HG03095 (cell line): ENCODE measurements at regions not wholly inside any gene's neighbourhood (a gene's known extent, or its start where the extent isn't known, plus 50 kb on each side); places are given as distances from the start of the nearest gene placed in this dataset.
"Not testable (repeated sequence)": the region's sequence is repeated elsewhere in the genome, so short reads cannot be mapped to it uniquely, and the experiment has no call there.

ENCODE experiments used
- ATAC-seq: cut with Tn5 transposase; IDR thresholded peaks from one replicate; pipeline ENCODE4 v1.9.1; 2021; ENCODE audit warnings: moderate library complexity; ENCODE audit not compliant: unreplicated experiment

- ATAC-seq = no peak
These were observed 388.9 kb downstream of the ZEB2 start for GRCh38 chr2:144131042-144131441.

GRCh38 chr2:144130551-144130950 is 389.4 kb downstream of the ZEB2 start:
- no peak for ATAC-seq

GRCh38 chr2:144128130-144128746 is 391.7 kb downstream of the ZEB2 start:
- ATAC-seq = no peak

GRCh38 chr2:144127693-144128092 is 392.2 kb downstream of the ZEB2 start:
- ATAC-seq = no peak

- no peak for ATAC-seq
These were observed 393.6 kb downstream of the ZEB2 start for GRCh38 chr2:144126302-144126701.

- ATAC-seq = no peak
These were observed 394.2 kb downstream of the ZEB2 start for GRCh38 chr2:144125751-144126150.

GRCh38 chr2:144124882-144125281 is 395.0 kb downstream of the ZEB2 start:
- ATAC-seq = no peak

- no peak for ATAC-seq
These were observed 399.4 kb downstream of the ZEB2 start for GRCh38 chr2:144120487-144120886.

GRCh38 chr2:144117086-144117485 is 402.8 kb downstream of the ZEB2 start:
- no peak for ATAC-seq

GRCh38 chr2:144115739-144116291 is 404.1 kb downstream of the ZEB2 start:
- ATAC-seq = no peak

- ATAC-seq = no peak
These were observed 405.2 kb downstream of the ZEB2 start for GRCh38 chr2:144114760-144115159.

GRCh38 chr2:144111437-144111836 is 408.5 kb downstream of the ZEB2 start:
- no peak for ATAC-seq

- not testable (repeated sequence) for ATAC-seq
These were observed 413.8 kb downstream of the ZEB2 start for GRCh38 chr2:144106104-144106503.

- no peak for ATAC-seq
These were observed 417.5 kb downstream of the ZEB2 start for GRCh38 chr2:144102386-144102785.

- ATAC-seq = no peak
These were observed 420.0 kb downstream of the ZEB2 start for GRCh38 chr2:144099780-144100377.

- no peak for ATAC-seq
These were observed 420.6 kb downstream of the ZEB2 start for GRCh38 chr2:144099340-144099739.

- ATAC-seq = no peak
These were observed 422.3 kb downstream of the ZEB2 start for GRCh38 chr2:144097440-144098225.

- no peak for ATAC-seq
These were observed 423.4 kb downstream of the ZEB2 start for GRCh38 chr2:144096531-144096930.

- no peak for ATAC-seq
These were observed 425.3 kb downstream of the ZEB2 start for GRCh38 chr2:144094408-144095151.

GRCh38 chr2:144091622-144092021 is 428.3 kb downstream of the ZEB2 start:
- no peak for ATAC-seq

GRCh38 chr2:144088863-144089262 is 431.1 kb downstream of the ZEB2 start:
- ATAC-seq = no peak
